ENCODE measurements at regions not wholly inside any gene's neighbourhood (a gene's known extent, or its start where the extent isn't known, plus 50 kb on each side); places are given as distances from the start of the nearest gene placed in this dataset.

DNA sequence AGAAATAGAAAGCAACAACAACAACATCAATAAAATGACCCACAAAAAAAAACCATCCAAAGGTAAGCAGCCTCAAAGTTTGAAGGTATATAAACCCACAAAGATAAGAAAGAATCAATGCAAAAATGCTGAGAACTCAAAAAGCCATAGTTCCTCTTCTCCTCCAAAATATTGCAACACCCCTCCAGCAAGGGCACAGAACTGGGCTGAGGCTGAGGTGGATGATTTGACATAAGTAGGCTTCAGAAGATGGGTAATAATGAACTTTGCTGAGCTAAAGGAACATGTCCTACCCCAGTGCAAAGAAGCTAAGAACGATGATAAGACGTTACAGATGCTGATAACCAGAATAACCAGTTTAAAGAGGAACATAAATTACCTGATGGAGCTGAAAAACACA lies 188.8 kb upstream of the BTBD3 start:
- Histone ChIP-seq H3K4me1 (ENCODE audit: control insufficient read depth in 2 of 2, insufficient read depth in 1 of 2, low read depth in 1 of 2, low read length in 2 of 2) (no peaks in the 10 kb centered on the region), H3K27me3 (ENCODE audit: control insufficient read depth in 3 of 3, insufficient read depth in 3 of 3, low read depth in 1 of 3, low read length in 3 of 3) (no peaks in the 10 kb centered on the region), H4K8ac (ENCODE audit: low read depth, low read length) (no peak overlapping the region), H4K91ac (ENCODE audit: low read depth, low read length, poor library complexity) (no peak overlapping the region), H3K4ac (ENCODE audit: low read length) (no peak overlapping the region), H3K4me2 (ENCODE audit: insufficient read depth, low read length, poor library complexity, severe bottlenecking) (no peak overlapping the region), H3K23ac (ENCODE audit: low read depth, low read length, poor library complexity) (no peak overlapping the region), H2BK15ac (ENCODE audit: low read length) (no peak overlapping the region), H3K4me3 (ENCODE audit: low read length in 2 of 2) (no peak overlapping the region), H2BK5ac (ENCODE audit: low read length) (no peak overlapping the region), H3K9me3 (replicated peaks in 1 of 2; ENCODE audit: control insufficient read depth in 2 of 2, insufficient read depth in 1 of 2, low read depth in 1 of 2, low read length in 2 of 2) (no peaks in the 10 kb centered on the region), H2AK5ac (ENCODE audit: low read depth, low read length) (no peak overlapping the region), H2BK120ac (ENCODE audit: low read depth, low read length) (no peak overlapping the region), H3K18ac (ENCODE audit: low read length) (no peak overlapping the region), H3K27ac (replicated peaks; ENCODE audit: low read length) (no peak overlapping the region), H3K14ac (ENCODE audit: low read length) (no peak overlapping the region), H3K79me1 (ENCODE audit: low read depth, low read length) (no peaks in the 10 kb centered on the region), H2BK12ac (ENCODE audit: low read length) (no peak overlapping the region), H2AFZ (ENCODE audit: low read length) (no peak overlapping the region), H3K9ac (ENCODE audit: low read depth, low read length, poor library complexity) (no peak overlapping the region), H3K36me3 (replicated peaks in 1 of 2; ENCODE audit: control insufficient read depth in 2 of 2, insufficient read depth in 2 of 2, low read length in 2 of 2) (no peaks in the 10 kb centered on the region)
- WGBS, 2 donors (ENCODE audit: extremely low coverage in 2 of 2, insufficient read length in 2 of 2, insufficient replicate concordance in 1 of 2): no CpG with 5 or more reads among the region's 2 CpGs
- no peak for DNase-seq (ENCODE audit: low spot score)

GRCh38 chr20:11729806-11730205 lies 187.9 kb upstream of the BTBD3 start:
- no peaks in the 10 kb centered on the region for H3K36me3 ChIP-seq (replicated peaks in 1 of 2; ENCODE audit: control insufficient read depth in 2 of 2, insufficient read depth in 2 of 2, low read length in 2 of 2)
- WGBS, 2 donors (ENCODE audit: extremely low coverage in 2 of 2, insufficient read length in 2 of 2, insufficient replicate concordance in 1 of 2): no CpG with 5 or more reads among the region's 1 CpG

GRCh38 chr20:11734431-11734830 lies 183.3 kb upstream of the BTBD3 start:
- Histone ChIP-seq H2BK15ac (ENCODE audit: low read length) (no peak overlapping the region), H3K36me3 (replicated peaks in 1 of 2; ENCODE audit: control insufficient read depth in 2 of 2, insufficient read depth in 2 of 2, low read length in 2 of 2) (no peaks in the 10 kb centered on the region), H3K18ac (ENCODE audit: low read length) (no peak overlapping the region), H3K4me1 (ENCODE audit: control insufficient read depth in 2 of 2, insufficient read depth in 1 of 2, low read depth in 1 of 2, low read length in 2 of 2) (no peaks in the 10 kb centered on the region), H3K4me2 (ENCODE audit: insufficient read depth, low read length, poor library complexity, severe bottlenecking) (no peak overlapping the region), H3K9ac (ENCODE audit: low read depth, low read length, poor library complexity) (no peak overlapping the region), H3K4ac (ENCODE audit: low read length) (no peak overlapping the region), H2AFZ (ENCODE audit: low read length) (no peak overlapping the region), H2BK5ac (ENCODE audit: low read length) (no peak overlapping the region), H3K4me3 (ENCODE audit: low read length in 2 of 2) (no peak overlapping the region), H3K27me3 (ENCODE audit: control insufficient read depth in 3 of 3, insufficient read depth in 3 of 3, low read depth in 1 of 3, low read length in 3 of 3) (no peaks in the 10 kb centered on the region), H2BK12ac (ENCODE audit: low read length) (no peak overlapping the region), H3K23ac (ENCODE audit: low read depth, low read length, poor library complexity) (no peak overlapping the region), H3K9me3 (replicated peaks in 1 of 2; ENCODE audit: control insufficient read depth in 2 of 2, insufficient read depth in 1 of 2, low read depth in 1 of 2, low read length in 2 of 2) (no peaks in the 10 kb centered on the region), H3K14ac (ENCODE audit: low read length) (no peak overlapping the region), H4K91ac (ENCODE audit: low read depth, low read length, poor library complexity) (no peak overlapping the region), H2AK5ac (ENCODE audit: low read depth, low read length) (no peak overlapping the region), H2BK120ac (ENCODE audit: low read depth, low read length) (no peak overlapping the region), H3K27ac (replicated peaks; ENCODE audit: low read length) (no peak overlapping the region), H4K8ac (ENCODE audit: low read depth, low read length) (no peak overlapping the region), H3K79me1 (ENCODE audit: low read depth, low read length) (no peaks in the 10 kb centered on the region)
- no CpG with 5 or more reads among the region's 1 CpG for WGBS, 2 donors (ENCODE audit: extremely low coverage in 2 of 2, insufficient read length in 2 of 2, insufficient replicate concordance in 1 of 2)
- DNase-seq (ENCODE audit: low spot score): no peak

More at GRCh38 chr20:11729806-11730205, 187.9 kb upstream of the BTBD3 start:
- H2AK5ac ChIP-seq (ENCODE audit: low read depth, low read length): no peak overlapping the region
- H3K4ac ChIP-seq (ENCODE audit: low read length): no peak overlapping the region
- no peak for DNase-seq (ENCODE audit: low spot score)
- no peak overlapping the region for H2AFZ ChIP-seq (ENCODE audit: low read length)
- no peaks in the 10 kb centered on the region for H3K79me1 ChIP-seq (ENCODE audit: low read depth, low read length)
- H3K9me3 ChIP-seq (replicated peaks in 1 of 2; ENCODE audit: control insufficient read depth in 2 of 2, insufficient read depth in 1 of 2, low read depth in 1 of 2, low read length in 2 of 2): no peaks in the 10 kb centered on the region
- no peak overlapping the region for H3K14ac ChIP-seq (ENCODE audit: low read length)
- no peak overlapping the region for H4K91ac ChIP-seq (ENCODE audit: low read depth, low read length, poor library complexity)
- H3K27me3 ChIP-seq (ENCODE audit: control insufficient read depth in 3 of 3, insufficient read depth in 3 of 3, low read depth in 1 of 3, low read length in 3 of 3): no peaks in the 10 kb centered on the region
- H2BK120ac ChIP-seq (ENCODE audit: low read depth, low read length): no peak overlapping the region
- H2BK12ac ChIP-seq (ENCODE audit: low read length): no peak overlapping the region
- H3K9ac ChIP-seq (ENCODE audit: low read depth, low read length, poor library complexity): no peak overlapping the region
- no peak overlapping the region for H3K4me2 ChIP-seq (ENCODE audit: insufficient read depth, low read length, poor library complexity, severe bottlenecking)
- no peaks in the 10 kb centered on the region for H3K4me1 ChIP-seq (ENCODE audit: control insufficient read depth in 2 of 2, insufficient read depth in 1 of 2, low read depth in 1 of 2, low read length in 2 of 2)
- no peak overlapping the region for H3K27ac ChIP-seq (replicated peaks; ENCODE audit: low read length)
- no peak overlapping the region for H2BK5ac ChIP-seq (ENCODE audit: low read length)
- no peak overlapping the region for H4K8ac ChIP-seq (ENCODE audit: low read depth, low read length)
- no peak overlapping the region for H3K18ac ChIP-seq (ENCODE audit: low read length)
- H3K23ac ChIP-seq (ENCODE audit: low read depth, low read length, poor library complexity): no peak overlapping the region
- no peak overlapping the region for H2BK15ac ChIP-seq (ENCODE audit: low read length)
- no peak overlapping the region for H3K4me3 ChIP-seq (ENCODE audit: low read length in 2 of 2)

DNA sequence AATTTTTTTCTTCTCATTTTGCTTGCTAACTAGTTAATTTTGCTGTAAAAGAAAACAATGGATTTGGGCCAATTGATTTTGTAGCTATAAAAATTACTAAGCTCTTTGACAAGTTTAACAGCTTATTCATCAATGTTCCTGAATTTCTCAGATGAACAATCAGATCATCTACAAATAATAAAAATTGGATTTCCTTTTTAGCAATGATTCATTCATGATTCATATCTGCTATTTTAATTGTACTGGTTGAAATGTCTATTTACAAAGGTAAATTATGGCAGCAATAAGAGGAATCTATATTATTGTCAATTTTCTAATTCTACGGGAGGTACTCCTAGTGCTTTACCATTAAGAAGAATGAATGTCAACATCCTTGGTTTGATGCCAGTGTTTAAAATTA lies 178.8 kb upstream of the BTBD3 start:
- H2AK5ac ChIP-seq (ENCODE audit: low read depth, low read length): no peak overlapping the region
- H4K91ac ChIP-seq (ENCODE audit: low read depth, low read length, poor library complexity): no peak overlapping the region
- no peaks in the 10 kb centered on the region for H3K27me3 ChIP-seq (ENCODE audit: control insufficient read depth in 3 of 3, insufficient read depth in 3 of 3, low read depth in 1 of 3, low read length in 3 of 3)
- H3K4ac ChIP-seq (ENCODE audit: low read length): no peak overlapping the region
- no peaks in the 10 kb centered on the region for H3K4me1 ChIP-seq (ENCODE audit: control insufficient read depth in 2 of 2, insufficient read depth in 1 of 2, low read depth in 1 of 2, low read length in 2 of 2)
- H3K4me2 ChIP-seq (ENCODE audit: insufficient read depth, low read length, poor library complexity, severe bottlenecking): no peak overlapping the region
- no peak overlapping the region for H3K4me3 ChIP-seq (ENCODE audit: low read length in 2 of 2)
- H3K14ac ChIP-seq (ENCODE audit: low read length): no peak overlapping the region
- no peak overlapping the region for H3K18ac ChIP-seq (ENCODE audit: low read length)
- no peak overlapping the region for H3K23ac ChIP-seq (ENCODE audit: low read depth, low read length, poor library complexity)
- no peaks in the 10 kb centered on the region for H3K36me3 ChIP-seq (replicated peaks in 1 of 2; ENCODE audit: control insufficient read depth in 2 of 2, insufficient read depth in 2 of 2, low read length in 2 of 2)
- H2BK120ac ChIP-seq (ENCODE audit: low read depth, low read length): no peak overlapping the region
- no peak overlapping the region for H2BK15ac ChIP-seq (ENCODE audit: low read length)
- DNase-seq (ENCODE audit: low spot score): no peak
- no peak overlapping the region for H3K9ac ChIP-seq (ENCODE audit: low read depth, low read length, poor library complexity)
- H3K79me1 ChIP-seq (ENCODE audit: low read depth, low read length): no peaks in the 10 kb centered on the region
- no CpG with 5 or more reads among the region's 1 CpG for WGBS, 2 donors (ENCODE audit: extremely low coverage in 2 of 2, insufficient read length in 2 of 2, insufficient replicate concordance in 1 of 2)
- H3K9me3 ChIP-seq (replicated peaks in 1 of 2; ENCODE audit: control insufficient read depth in 2 of 2, insufficient read depth in 1 of 2, low read depth in 1 of 2, low read length in 2 of 2): no peaks in the 10 kb centered on the region
- no peak overlapping the region for H3K27ac ChIP-seq (replicated peaks; ENCODE audit: low read length)
- no peak overlapping the region for H2AFZ ChIP-seq (ENCODE audit: low read length)
- H4K8ac ChIP-seq (ENCODE audit: low read depth, low read length): no peak overlapping the region
- no peak overlapping the region for H2BK5ac ChIP-seq (ENCODE audit: low read length)
- no peak overlapping the region for H2BK12ac ChIP-seq (ENCODE audit: low read length)

Data from neuronal stem cell (in vitro differentiated cells).